CD4-positive, alpha-beta T cell treated with Interleukin-10 for 1 hour (primary cell): ENCODE measurements at regions not wholly inside any gene's neighbourhood (a gene's known extent, or its start where the extent isn't known, plus 50 kb on each side); places are given as distances from the start of the nearest gene placed in this dataset.

ENCODE experiments used
- DNase-seq: peaks from one replicate; pipeline ENCODE4 v3.0.0-alpha.2; 2020

- DNase-seq = no peak
These were observed 91.8 kb upstream of the ENPP6 start for GRCh38 chr4:184309241-184310170.

- no peak for DNase-seq
These were observed 89.3 kb upstream of the ENPP6 start for GRCh38 chr4:184306949-184307348.

GRCh38 chr4:184306470-184306869 is 88.8 kb upstream of the ENPP6 start:
- DNase-seq = no peak

DNA sequence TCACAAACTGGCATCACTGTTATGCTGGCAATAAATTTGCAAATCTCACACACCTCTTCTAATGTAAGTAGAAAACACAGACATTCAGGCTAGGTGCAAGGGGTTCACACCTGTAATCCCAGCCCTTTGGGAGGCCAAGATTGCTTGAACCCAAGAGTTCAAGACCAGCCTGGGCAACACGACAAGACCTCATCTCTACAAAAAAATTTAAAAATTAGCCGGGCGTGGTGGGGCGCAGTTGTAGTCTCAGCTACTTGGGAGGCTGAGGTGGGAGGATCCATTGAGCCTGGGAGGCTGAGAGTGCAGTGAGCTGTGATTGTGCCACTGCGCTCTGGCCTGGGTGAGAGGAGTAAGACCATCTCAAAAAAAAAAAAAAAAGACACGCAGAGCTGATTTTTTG is 83.1 kb upstream of the ENPP6 start:
- no peak for DNase-seq

DNA sequence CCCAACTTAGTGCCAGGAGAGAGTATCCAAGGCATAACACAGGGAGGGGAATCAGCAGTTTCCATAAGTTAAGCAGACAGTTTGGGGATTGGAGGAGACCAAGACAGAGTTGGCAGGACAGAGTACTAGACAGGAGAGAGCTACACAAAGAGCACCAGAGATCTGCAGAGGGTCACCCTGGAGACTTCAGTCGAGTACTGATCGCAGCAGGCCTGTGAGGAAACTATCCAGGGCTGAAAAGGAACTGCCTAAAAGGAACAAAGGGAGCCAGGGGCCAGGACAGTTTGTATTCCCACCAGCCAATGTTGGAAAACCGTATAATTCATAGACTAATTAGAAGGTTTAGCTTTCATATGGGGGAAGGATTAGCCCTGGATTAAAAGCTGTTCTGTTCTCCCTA is 80.6 kb upstream of the ENPP6 start:
- no peak for DNase-seq

GRCh38 chr4:184295206-184295605 is 77.5 kb upstream of the ENPP6 start:
- DNase-seq = no peak

DNA sequence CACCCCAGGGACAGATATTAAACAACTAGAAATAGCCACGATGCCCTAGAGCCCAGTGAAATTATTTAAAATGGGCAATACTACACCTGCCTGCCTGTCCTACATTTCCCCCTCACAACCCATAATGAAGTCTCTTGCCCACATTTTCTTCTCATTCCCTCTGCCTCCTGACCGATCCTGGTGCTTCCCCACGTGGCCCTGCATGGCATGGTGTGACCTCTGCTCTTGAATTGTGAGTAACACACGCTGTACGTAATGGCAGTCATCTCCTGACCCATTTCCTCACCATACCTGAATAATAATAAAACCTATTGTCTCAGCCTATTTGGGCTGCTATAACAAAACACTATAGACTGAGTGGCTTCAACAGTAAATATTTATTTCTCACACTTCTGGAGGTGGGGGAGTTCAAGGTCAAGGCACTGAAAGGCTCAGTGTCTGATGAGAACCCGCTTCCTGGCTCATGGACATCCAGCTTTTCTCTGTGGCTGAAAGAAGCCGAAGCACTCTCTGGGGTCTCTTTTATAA is 77.0 kb upstream of the ENPP6 start:
- DNase-seq = no peak

DNA sequence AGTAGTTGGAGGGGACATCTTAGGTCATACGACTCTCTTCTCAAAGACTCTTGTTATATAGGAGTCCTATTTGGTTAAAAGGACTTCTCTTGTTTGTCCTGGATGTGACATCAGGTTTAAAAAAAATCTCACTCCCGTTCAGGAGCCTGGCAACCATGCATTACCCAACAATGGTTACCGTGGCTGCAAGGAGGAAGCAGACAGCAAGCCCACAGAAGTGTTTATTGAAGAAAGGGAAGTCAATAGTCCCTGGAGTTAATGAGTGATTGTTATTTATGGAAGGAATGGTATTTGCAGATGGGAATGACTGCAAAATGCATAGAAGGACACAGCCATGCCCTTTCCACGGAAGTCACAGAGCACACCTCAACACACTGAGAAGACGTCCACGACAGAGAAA is 75.9 kb upstream of the ENPP6 start:
- DNase-seq = peak; percentile 24

DNA sequence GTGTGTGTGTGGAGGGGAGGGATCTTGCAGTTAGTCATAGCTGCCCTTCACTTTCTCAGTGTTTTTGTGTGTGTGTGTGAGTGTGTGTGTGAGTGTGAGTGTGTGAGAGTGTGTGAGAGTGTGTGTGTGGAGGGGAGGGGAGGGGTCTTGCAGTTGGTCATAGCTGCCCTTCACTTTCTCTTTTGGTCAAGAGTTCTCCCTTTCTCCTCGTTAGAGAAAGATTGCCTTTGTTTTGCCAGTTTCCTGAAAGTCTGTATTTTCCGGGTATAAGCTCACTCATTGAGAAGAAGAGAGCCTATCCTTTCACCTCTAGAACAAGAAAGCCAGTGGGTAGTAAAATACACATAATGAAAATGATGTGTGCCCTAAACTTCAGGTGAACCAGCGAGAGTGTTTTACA is 75.2 kb upstream of the ENPP6 start:
- DNase-seq = no peak

GRCh38 chr4:184292465-184292867 is 74.8 kb upstream of the ENPP6 start:
- no peak for DNase-seq

- DNase-seq = no peak
These were observed 71.5 kb upstream of the ENPP6 start for GRCh38 chr4:184289179-184289535.

GRCh38 chr4:184288451-184289178 is 70.9 kb upstream of the ENPP6 start:
- DNase-seq = no peak

DNA sequence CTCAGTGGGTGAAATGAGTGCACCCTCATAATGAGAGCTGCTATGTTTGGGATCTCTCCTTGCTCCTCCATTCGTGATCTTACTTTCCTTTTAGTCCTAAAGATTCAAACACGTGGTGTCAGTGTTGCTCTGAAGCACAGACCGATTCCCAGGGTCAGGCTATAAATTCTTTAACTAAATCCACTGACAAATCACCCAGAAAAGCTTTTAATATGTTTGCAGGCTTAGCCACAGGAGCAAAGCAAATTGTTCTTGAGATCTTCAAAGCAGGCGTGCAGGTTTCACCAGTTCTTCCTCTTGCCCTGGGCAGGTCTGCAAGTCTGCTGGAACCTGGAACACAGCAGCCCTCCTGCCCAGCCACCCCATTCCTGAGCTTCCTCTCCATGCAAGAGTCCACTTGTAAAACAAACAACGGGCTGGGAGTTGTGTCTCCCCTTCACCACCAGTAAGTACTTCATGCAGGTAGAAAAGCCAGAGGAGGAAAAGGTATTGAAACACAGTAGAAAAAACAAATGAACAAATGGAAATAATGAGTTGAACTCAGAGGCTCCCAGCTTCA is 70.1 kb upstream of the ENPP6 start:
- DNase-seq = no peak

- DNase-seq = no peak
These were observed 68.7 kb upstream of the ENPP6 start for GRCh38 chr4:184286358-184286757.

GRCh38 chr4:184284742-184285141 is 67.1 kb upstream of the ENPP6 start:
- DNase-seq = no peak

DNA sequence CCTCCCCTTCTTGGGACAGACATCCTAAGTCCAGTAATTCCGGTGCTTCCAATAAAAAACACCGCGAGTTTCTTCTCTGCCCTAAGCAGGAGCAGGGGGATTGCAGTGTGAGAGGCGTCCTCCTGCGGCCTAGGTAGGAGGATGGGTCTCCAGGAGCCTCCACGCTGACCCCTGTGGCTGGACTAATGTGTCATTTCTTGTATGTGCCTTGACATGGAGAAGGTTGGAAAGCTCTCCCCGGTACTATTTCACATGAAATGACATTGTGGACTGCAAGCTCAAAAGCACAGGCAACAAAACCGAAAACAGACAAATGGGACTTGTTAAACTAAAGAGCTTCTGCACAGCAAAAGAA is 66.6 kb upstream of the ENPP6 start:
- no peak for DNase-seq

DNA sequence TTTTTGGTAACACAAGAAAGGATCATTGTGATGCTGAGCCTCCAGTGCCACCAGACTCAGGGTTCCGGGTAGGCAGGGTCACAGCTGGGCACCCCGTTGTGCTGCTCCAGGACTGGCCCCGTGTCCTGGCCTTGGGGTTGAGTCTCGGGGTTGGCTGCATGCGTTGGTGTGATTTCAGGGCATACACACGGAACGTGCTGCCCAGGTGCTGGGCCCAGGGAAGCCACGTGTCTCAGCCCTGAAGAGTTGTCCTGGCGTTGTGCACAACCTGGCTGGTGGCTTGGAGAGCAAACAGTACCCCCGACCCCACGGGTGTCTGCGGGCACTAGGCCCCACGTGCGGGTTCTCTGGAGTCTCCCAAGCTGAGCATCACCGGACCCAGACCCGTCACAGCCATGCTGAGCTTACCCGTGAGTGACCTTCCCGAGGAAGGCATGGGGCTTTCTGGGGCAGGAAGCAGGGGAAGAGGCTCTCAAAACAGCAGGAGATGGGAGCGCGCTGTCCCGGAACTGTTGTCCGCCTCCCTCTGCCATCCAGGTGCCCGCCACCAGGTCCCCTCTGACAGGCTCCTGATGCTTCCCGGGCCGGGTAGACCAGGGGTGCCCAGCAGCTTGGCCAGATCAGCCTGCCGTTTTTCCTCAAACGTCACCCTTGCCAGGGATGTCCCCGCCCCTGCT is 66.1 kb upstream of the ENPP6 start:
- DNase-seq = no peak

GRCh38 chr4:184282895-184283654 is 65.4 kb upstream of the ENPP6 start:
- DNase-seq = no peak

DNA sequence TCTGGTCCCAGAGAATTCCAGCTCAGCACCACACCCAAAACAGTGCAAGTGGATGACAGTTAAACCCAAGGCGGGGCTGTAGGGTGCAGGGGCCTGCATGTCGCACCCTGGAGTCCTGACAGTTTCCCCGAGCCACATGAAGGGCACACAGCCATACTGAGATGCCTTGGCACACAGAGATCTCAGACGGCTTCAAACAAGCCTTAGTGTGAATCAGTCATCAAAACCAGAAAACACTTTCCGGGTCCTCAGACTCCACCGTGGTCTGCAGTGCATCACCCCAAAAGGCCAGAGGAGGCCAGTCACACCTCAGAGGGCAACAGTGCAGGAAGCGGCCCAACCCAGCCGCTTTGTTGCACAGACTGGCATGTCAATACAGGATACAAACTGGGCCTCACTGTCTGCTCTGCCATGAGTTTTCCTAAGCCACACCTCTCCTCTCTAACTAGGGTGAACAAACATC is 64.6 kb upstream of the ENPP6 start:
- DNase-seq = peak; percentile 55

DNA sequence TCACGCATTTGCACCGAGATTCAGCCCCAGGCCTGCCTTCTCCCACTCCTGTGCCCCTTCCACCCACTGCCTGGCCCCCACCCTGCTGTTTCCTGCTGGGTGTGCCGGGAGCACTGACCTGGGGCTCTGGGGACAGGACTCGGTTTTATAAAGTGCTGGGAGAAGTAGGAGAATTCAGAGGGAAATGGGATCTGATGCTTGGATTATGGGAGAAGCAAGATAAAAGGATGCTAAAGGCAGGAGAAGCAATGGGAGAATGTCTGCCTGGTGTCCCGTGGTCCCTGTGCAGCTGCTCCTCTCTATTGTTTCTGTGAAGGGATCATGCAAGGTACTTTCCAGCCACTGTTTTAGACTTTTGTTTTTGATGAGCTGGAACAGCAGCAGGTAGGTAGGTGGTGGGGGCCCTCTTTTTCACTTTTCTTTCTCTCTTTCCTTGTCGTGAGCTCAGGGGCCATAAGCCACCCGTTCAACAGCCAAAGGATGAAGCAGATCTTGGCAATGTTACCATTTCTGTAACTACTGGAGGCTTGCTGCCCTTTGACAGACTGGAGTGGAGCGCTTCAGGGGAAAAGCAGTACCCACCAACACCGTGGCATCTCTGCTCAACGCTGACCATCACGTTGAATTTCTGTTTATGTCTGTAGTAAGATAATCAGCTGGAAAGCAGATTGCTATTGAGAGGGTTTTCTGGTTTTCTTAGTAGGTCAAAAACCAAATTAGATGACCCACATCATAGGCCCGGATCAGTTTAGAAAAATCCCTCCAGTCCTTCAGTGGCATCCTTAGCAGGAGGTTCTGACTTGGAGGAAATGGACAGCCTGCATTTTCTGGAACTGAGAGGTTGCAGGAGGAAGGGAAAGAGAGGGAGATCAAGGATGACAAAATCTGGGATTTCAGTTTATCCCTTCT is 63.8 kb upstream of the ENPP6 start:
- DNase-seq = no peak

DNA sequence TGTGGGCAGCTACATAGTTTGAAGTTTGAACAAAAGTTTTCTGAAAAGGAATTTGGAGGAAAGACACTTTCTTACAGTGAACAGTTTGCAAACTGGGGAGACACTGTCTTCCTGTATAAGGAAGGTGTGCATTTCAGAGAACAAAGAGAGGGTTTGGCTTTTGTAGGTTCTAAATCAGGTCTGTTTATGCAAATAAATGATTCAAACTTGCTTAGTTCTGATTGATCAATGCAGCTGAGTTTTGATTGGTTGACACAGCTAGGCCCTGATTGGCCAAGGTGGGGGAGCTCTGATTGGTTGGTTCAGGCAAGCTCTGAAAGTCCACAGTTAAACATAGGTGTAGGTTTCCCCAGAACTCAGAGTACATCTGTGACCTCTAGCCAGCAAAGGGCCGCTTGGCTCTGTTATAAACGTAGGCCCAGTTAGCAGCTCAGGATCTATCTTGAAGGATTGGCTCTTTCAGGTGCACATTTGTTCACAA is 63.0 kb upstream of the ENPP6 start:
- DNase-seq = peak; percentile 60
